ENCODE measurements at regions not wholly inside any gene's neighbourhood (a gene's known extent, or its start where the extent isn't known, plus 50 kb on each side); places are given as distances from the start of the nearest gene placed in this dataset.

DNA sequence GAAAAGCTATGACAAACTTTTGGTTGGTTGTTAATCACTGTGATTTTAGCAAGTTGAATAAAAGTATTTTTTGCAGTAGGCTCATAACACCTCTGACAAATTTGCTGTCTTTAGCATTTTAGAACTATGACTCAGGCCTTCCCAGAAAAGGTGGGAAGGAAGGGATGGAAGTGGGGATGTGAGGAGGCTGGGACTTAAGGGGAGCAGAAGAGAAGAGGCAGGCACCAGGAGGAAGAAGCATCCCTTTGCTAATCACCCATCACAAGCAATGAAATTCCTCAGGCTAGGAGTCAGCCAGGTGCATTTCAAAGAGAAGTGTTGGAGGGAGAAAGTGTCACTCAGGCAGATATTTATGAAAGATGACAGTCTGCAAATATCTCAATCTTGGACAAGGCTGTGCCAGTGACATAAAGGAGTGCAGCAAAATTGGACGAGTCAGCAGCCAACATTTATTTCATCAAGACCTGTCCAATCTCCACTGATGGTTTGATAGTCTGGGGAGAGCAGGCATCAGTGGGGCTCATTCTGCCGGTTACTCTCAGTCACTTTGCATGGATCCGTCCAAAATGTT is 337.3 kb upstream of the ARRDC4 start:
- no peak for DNase-seq (ENCODE audit: low spot score)

GRCh38 chr15:97627634-97628033 is 332.9 kb upstream of the ARRDC4 start:
- DNase-seq (ENCODE audit: low spot score), result no peak

GRCh38 chr15:97645758-97646157 is 314.7 kb upstream of the ARRDC4 start:
- no peak for DNase-seq (ENCODE audit: low spot score)

DNA sequence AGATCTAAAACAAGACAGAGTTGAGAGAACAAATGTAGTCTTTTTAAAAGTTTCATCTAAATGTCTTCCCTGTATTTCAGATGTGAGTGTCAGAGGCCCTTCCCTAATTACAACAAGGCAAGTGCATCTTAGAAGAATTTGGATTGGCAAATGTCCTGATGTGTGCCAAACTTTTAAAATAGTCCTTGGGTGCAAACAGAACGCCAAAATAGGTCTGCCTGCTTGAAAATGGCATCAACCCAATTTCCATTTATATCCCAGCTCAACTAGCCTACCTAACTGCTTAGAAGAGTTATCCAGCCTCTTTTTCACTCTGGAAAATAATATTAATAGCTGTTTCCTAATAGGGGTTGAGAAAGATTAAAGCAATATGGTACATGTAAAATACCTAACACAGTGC is 311.8 kb upstream of the ARRDC4 start:
- no peak for DNase-seq (ENCODE audit: low spot score)

DNA sequence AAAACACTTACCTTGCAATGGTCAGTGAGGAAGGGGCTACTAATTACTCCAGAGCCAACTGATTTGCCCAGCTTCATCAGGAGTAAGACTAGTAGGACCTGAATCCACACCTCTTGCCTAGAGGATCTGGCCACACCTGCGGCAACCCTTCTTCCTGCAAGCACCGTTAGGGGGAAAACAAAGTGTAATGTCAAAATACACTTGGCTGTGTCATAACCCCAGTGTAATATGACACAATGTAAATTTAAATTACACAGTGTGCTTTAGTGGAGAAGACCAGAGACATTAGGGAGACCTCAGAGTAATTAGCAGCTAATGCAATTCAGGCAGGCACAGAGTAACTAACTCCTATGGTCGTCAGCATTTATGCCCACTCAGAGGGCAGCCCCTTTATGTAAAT is 308.5 kb upstream of the ARRDC4 start:
- no peak for DNase-seq (ENCODE audit: low spot score)

DNA sequence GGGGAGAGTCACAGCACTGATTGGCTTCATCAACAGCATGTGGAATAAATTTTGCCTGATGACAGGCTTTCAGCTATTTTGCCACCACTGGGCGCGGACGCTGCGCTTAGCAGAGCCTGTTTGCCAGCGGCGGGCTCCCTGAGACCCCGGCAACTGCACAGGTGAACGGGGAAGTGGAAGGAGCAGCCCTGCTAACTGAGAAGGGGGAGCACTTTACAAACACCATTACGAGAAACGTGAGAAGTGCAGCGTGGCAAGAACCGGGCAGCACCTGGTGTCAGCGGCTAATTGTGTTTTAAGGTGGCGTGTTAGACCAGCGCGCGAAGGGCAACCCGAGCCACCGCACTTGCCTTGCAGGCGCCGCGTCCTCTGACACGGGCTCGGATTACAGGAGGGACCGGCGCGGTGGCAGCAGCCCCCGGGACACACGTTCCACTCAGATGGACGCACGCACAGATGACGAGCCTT is 307.8 kb upstream of the ARRDC4 start:
- DNase-seq (ENCODE audit: low spot score), result no peak

DNA sequence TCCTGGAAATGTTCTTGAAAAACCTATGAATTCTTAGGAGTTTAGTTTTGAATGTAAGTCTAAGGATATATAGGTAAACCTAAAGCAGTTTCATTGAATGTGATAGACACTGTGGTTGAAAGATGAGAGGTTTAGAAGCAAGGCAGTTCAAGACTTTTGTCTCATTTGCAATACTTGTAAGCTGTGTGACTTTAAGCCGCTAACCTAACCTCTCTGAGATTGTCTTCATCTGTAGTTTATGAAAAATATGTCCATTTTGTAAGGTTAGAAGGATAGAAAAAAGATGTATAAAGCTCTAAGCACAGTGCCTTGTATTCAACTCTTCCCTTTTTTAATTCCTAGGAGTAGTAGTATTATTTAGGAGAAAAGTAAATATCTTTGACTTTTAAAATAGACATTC is 306.6 kb upstream of the ARRDC4 start:
- no peak for DNase-seq (ENCODE audit: low spot score)

DNA sequence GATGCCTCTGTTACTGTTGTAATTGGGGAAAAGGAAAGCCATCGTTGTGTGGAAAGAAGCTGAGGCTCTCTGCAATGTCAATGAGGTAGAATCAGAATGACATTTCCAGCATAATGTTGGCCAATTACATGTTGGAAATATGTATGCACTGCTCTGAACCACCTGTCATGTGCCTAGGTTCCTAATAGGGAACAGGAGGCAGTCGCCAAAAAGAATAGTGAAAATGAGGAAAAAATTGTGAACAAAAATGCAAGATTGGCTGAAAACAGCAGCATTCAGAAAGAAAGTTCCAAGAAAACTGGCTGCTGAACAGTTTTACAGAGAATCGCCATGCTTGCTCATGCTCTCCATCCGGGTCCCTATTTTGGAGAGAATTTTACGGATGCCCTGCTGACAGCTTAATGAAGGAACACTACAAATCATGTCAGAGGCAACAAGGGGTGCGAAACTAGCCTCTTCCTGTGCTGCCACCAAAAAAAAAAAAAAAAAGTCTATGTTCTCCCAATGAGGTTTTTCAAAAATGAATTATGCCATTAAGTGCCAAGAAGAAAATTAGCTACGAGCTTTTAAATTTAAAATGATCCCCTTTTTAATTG is 305.9 kb upstream of the ARRDC4 start:
- no peak for DNase-seq (ENCODE audit: low spot score)

GRCh38 chr15:97661796-97662195 is 298.7 kb upstream of the ARRDC4 start:
- DNase-seq (ENCODE audit: low spot score), result no peak

DNA sequence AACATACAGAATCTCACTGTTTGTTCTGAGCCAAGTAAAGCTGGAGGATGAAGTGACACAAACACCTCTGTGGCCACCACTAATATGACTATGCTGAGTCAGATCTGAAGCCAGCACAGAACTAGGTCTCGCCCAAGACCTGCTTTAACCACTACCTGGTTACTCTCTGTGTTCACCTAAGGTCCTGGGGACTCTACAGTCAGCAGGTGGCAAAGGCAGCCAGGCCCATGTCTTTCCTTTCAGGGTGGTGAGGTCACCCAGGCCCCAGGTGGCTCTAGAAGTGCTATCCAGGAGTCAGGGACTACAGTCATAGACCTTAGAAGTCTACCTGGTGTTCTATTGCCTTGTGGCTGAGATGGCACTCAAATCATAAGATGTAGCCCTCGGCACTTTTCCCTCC is 287.9 kb upstream of the ARRDC4 start:
- DNase-seq (ENCODE audit: low spot score), result no peak

DNA sequence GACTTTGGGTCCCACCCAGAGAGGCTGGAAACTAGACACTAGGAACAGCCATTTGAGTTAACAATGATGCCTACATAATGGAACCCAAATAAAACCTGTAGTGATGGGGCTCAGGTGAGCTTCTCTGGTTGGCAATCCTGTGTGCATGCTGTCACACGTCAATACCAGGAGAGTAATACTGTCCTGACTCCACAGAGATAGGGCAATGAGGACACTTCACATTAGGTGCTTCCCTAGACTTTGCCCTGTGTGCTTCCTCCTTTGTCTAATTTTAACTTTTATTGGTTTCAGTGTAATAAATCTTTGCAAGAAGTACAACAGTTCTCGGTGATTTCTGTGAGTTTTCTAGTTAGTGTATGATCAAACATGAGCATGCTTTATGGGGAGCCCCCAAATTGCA is 281.8 kb upstream of the ARRDC4 start:
- DNase-seq (ENCODE audit: low spot score), result no peak

DNA sequence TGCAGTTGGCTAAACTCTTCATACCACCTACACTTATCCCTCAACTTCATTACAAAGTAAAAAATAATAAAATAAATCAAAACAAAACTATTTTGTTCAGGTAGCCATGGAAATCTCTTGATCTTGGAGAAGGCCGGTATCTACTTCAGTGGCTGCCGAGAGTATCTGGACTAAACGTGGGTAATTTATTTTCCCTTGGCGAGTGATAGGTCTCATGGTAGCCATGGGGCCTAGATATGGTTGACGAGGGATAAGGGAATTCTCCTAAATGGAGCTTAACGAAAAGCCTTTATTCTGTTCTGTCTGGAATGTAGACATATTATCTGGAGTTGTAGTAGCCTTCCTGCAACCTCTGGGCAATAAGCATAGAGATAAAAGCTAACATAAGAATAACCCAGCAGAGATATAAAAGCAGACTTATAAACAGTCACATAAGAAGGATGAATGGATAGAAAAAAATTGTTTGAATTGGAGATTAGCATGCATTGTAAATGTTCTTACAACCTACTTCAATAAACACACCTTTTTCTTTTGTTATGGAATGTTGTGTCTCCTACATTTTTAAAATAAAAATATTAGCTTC is 281.3 kb upstream of the ARRDC4 start:
- DNase-seq (ENCODE audit: low spot score), result no peak

- no peak for DNase-seq (ENCODE audit: low spot score)
Observed at GRCh38 chr15:97680606-97681220, 279.8 kb upstream of the ARRDC4 start.

GRCh38 chr15:97683831-97684230 is 276.7 kb upstream of the ARRDC4 start:
- DNase-seq (ENCODE audit: low spot score), result no peak

GRCh38 chr15:97684249-97684648 is 276.3 kb upstream of the ARRDC4 start:
- no peak for DNase-seq (ENCODE audit: low spot score)

DNA sequence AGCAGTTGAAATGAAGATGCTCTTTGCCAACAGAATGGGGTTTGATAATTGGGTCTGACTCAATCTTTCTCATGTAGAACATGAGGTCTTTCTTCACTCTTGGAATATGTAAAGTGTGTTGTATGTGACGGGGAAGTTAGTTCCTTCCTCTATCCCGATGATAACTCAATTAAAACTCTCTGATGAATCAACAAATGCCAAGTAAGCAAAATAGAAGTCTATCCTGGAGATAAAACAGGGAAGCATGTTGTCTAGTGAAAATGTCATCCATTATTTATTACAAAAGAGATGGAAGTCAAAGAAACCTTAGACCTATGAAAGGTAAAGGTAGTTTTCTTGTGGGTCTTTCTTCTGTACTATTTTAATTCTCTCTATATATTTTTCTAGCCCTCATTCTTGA is 274.2 kb upstream of the ARRDC4 start:
- no peak for DNase-seq (ENCODE audit: low spot score)

DNA sequence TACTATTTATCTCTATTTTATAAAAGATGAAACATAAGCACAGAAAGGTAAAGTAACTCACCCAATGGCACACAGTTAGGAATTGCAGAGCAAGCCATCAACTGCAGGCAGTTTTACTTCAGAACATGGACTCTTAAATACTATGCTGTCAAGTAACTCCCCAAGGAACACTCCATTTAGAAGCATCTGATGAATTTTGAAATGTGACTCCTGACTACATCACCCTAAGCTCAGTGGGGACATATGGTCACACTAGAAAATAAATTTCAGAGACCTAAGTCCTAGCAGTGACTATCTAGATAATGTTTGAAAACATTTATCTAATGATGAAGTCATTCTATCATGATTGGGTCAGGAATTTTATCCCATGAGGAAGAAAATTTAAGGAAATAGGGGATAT is 272.8 kb upstream of the ARRDC4 start:
- DNase-seq (ENCODE audit: low spot score), result no peak

DNA sequence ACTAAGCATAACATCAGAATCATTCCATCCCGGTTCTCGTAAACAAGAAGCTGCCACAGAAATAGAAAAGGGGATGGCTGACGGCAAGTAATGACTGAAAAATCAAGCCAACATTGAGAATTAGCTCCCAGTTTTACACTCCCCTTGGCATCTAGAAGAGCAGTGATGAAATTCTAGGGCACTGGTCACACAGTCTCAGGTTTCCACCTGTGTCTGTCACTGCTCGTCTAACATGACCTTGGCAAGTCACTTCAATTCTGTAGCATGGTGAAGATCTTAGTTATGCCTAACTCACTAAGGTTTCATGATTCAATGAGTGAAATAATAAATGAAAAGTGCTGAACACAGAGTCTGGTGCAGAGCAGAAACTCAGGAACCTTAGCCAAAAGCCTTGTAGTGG is 272.3 kb upstream of the ARRDC4 start:
- DNase-seq (ENCODE audit: low spot score), result no peak

GRCh38 chr15:97688886-97689285 is 271.6 kb upstream of the ARRDC4 start:
- DNase-seq (ENCODE audit: low spot score), result no peak

- DNase-seq (ENCODE audit: low spot score), result no peak
Observed at GRCh38 chr15:97691078-97691477, 269.4 kb upstream of the ARRDC4 start.

DNA sequence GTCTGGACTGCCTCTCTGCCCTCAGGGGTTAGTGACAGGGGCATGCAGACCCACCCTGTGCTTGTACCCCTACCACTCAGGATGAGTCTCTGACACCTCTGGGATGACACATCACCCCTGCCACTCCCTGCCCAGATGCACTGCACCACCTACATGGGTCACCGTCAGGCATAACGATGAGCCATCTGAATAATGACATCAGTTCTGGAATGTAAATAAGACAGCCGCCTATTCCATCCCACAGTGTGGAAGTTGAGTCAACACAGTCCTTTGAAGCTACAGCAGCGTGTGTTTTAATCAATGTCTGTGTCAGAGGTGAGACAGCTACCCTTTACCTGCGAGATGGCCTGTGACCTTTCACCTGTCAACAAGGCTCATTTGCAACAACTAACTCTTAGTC is 268.7 kb upstream of the ARRDC4 start:
- DNase-seq (ENCODE audit: low spot score), result no peak

GRCh38 chr15:97692301-97693015 is 268.0 kb upstream of the ARRDC4 start:
- no peak for DNase-seq (ENCODE audit: low spot score)

GRCh38 chr15:97694456-97694855 is 266.0 kb upstream of the ARRDC4 start:
- no peak for DNase-seq (ENCODE audit: low spot score)

Measured in GM03348 (cell line).